GM23338 (cell line): ENCODE measurements at regions not wholly inside any gene's neighbourhood (a gene's known extent, or its start where the extent isn't known, plus 50 kb on each side); places are given as distances from the start of the nearest gene placed in this dataset.

Experiments
- CREB1 ChIP-seq: fragments of 250-450 bp; sonication (Bioruptor Pico); IDR thresholded peaks from 2 replicates; pipeline ENCODE4 v1.5.0; 2020; ENCODE audit warnings: low read depth, mild to moderate bottlenecking, moderate library complexity
- CTCF ChIP-seq, 2 experiments: fragments of 200-600 bp in 1 of 2; sonication (generic) in 1 of 2; conservative IDR thresholded peaks; 2 replicates each; pipeline versions ENCODE4 v1.5.1 to v1.6.1; 2016 to 2017; ENCODE audit warnings: antibody characterized with exemption in 2 of 2, low read depth in 2 of 2, mild to moderate bottlenecking in 2 of 2, moderate library complexity in 1 of 2
- EZH2 ChIP-seq: fragments of 200-600 bp; sonication (generic); IDR thresholded peaks from one replicate; pipeline ENCODE4 v1.8.0; 2017; ENCODE audit warnings: antibody characterized with exemption, mild to moderate bottlenecking, low read depth; ENCODE audit not compliant: unreplicated experiment
- EZH2phosphoT487 ChIP-seq: fragments of 200-600 bp; sonication (generic); IDR thresholded peaks from one replicate; pipeline ENCODE4 v1.8.1; 2018; ENCODE audit warnings: antibody characterized with exemption; ENCODE audit not compliant: unreplicated experiment
- JUNB ChIP-seq: IDR thresholded peaks from one replicate; pipeline ENCODE4 v1.6.1; 2016; ENCODE audit warnings: antibody characterized with exemption; ENCODE audit not compliant: unreplicated experiment
- POLR2AphosphoS5 ChIP-seq: IDR thresholded peaks from 2 replicates; pipeline ENCODE4 v1.6.1; 2016; ENCODE audit warnings: antibody characterized with exemption, low read depth
- STAT1 ChIP-seq: IDR thresholded peaks from one replicate; pipeline ENCODE4 v1.6.1; 2016; ENCODE audit warnings: antibody characterized with exemption; ENCODE audit not compliant: unreplicated experiment
- TF ChIP-seq, protein P1 (sequence below): IDR thresholded peaks from one replicate; pipeline ENCODE4 v1.6.1; 2018; ENCODE audit warnings: antibody characterized with exemption; ENCODE audit not compliant: unreplicated experiment

GRCh38 chr15:34640661-34641060, 57.2 kb upstream of the GOLGA8B start:
- TF ChIP-seq CTCF (conservative IDR thresholded peaks at IDR 0.05; ENCODE audit: low read depth in 2 of 2) (no peak), POLR2AphosphoS5 (no peak), JUNB (no peak), EZH2phosphoT487 (no peak), EZH2 (no peak), CREB1 (CRISPR knock-in tag) (no peak), STAT1 (no peak)
- TF ChIP-seq, protein P1, sequence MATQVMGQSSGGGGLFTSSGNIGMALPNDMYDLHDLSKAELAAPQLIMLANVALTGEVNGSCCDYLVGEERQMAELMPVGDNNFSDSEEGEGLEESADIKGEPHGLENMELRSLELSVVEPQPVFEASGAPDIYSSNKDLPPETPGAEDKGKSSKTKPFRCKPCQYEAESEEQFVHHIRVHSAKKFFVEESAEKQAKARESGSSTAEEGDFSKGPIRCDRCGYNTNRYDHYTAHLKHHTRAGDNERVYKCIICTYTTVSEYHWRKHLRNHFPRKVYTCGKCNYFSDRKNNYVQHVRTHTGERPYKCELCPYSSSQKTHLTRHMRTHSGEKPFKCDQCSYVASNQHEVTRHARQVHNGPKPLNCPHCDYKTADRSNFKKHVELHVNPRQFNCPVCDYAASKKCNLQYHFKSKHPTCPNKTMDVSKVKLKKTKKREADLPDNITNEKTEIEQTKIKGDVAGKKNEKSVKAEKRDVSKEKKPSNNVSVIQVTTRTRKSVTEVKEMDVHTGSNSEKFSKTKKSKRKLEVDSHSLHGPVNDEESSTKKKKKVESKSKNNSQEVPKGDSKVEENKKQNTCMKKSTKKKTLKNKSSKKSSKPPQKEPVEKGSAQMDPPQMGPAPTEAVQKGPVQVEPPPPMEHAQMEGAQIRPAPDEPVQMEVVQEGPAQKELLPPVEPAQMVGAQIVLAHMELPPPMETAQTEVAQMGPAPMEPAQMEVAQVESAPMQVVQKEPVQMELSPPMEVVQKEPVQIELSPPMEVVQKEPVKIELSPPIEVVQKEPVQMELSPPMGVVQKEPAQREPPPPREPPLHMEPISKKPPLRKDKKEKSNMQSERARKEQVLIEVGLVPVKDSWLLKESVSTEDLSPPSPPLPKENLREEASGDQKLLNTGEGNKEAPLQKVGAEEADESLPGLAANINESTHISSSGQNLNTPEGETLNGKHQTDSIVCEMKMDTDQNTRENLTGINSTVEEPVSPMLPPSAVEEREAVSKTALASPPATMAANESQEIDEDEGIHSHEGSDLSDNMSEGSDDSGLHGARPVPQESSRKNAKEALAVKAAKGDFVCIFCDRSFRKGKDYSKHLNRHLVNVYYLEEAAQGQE, result no peak
